ENCODE measurements at regions not wholly inside any gene's neighbourhood (a gene's known extent, or its start where the extent isn't known, plus 50 kb on each side); places are given as distances from the start of the nearest gene placed in this dataset.

DNA sequence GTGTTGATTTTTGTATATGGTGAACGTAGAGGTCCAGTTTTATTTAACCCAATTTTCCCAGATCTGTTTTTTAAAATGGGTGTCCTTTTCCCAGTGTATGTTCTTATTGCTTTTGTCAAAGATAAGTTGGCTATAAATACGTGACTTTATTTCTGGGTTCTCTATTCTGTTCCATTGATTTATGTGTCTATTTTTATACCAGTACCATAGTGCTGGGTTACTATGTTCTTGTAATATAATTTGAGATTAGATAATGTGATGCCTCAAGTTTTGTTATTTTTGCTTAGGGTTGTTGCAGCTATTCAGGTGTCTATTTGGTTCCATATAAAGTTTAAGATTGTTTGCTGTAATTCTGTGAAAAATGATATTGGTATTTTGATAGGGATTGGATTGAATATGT lies 749.1 kb upstream of the GRIA3 start:
- TF ChIP-seq, protein P1, sequence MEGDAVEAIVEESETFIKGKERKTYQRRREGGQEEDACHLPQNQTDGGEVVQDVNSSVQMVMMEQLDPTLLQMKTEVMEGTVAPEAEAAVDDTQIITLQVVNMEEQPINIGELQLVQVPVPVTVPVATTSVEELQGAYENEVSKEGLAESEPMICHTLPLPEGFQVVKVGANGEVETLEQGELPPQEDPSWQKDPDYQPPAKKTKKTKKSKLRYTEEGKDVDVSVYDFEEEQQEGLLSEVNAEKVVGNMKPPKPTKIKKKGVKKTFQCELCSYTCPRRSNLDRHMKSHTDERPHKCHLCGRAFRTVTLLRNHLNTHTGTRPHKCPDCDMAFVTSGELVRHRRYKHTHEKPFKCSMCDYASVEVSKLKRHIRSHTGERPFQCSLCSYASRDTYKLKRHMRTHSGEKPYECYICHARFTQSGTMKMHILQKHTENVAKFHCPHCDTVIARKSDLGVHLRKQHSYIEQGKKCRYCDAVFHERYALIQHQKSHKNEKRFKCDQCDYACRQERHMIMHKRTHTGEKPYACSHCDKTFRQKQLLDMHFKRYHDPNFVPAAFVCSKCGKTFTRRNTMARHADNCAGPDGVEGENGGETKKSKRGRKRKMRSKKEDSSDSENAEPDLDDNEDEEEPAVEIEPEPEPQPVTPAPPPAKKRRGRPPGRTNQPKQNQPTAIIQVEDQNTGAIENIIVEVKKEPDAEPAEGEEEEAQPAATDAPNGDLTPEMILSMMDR (IDR thresholded peaks at IDR 0.05 in 8 of 11, conservative IDR thresholded peaks at IDR 0.05 in 3 of 11) = no peak
- no peak for TF ChIP-seq POLR2AphosphoS5 (IDR thresholded peaks at IDR 0.05)

Measured in spleen (tissue), 7 donors.